Psoas muscle (tissue), 7 donors: ENCODE measurements at regions not wholly inside any gene's neighbourhood (a gene's known extent, or its start where the extent isn't known, plus 50 kb on each side); places are given as distances from the start of the nearest gene placed in this dataset.

Experiments
- ATAC-seq, 4 donors: fragments of 200-7000 bp; cut with Tn5 transposase; one replicate each; pipeline ENCODE4 v1.9.1; 2020; ENCODE audit warnings: moderate library complexity in 3 of 4, mild to moderate bottlenecking in 2 of 4
- DNase-seq, 2 donors: peaks; one replicate each; pipeline ENCODE4 v3.0.0-alpha.2; 2020
- H3K27ac ChIP-seq: fragments of 200-600 bp; one replicate; pipeline ENCODE4 v1.8.0; 2022
- H3K27me3 ChIP-seq, 3 donors: fragments of 200-600 bp in 1 of 3; one replicate each; pipeline versions ENCODE4 v1.6.1 to v1.8.0; 2013 to 2022; ENCODE audit warnings: low read length in 2 of 3, mild to moderate bottlenecking in 2 of 3, moderate library complexity in 1 of 3; ENCODE audit not compliant: insufficient read depth in 3 of 3
- H3K36me3 ChIP-seq, 2 donors: fragments of 200-600 bp in 1 of 2; one replicate each; pipeline versions ENCODE4 v1.6.1 to v1.8.0; 2013 to 2022; ENCODE audit warnings: low read depth in 1 of 2, mild to moderate bottlenecking in 1 of 2, moderate library complexity in 1 of 2; ENCODE audit not compliant: insufficient read depth in 1 of 2
- H3K4me1 ChIP-seq: fragments of 200-600 bp; one replicate; pipeline ENCODE4 v1.8.0; 2022
- H3K4me3 ChIP-seq: fragments of 200-600 bp; one replicate; pipeline ENCODE4 v1.8.0; 2022; ENCODE audit warnings: mild to moderate bottlenecking
- H3K9me3 ChIP-seq: fragments of 200-600 bp; one replicate; pipeline ENCODE4 v1.8.0; 2022
- WGBS, 3 donors: extraction: QIAGEN DNeasy Blood & Tissue Kit; methylation state at CpG; one replicate each; pipeline versions ENCODE4 v1.1.6 to v1.1.7; 2013; 5-methylcytosine and 5-hydroxymethylcytosine counted together
- intact Hi-C, 2 donors: fragments of 100-400 bp; cut with DNase I; formaldehyde crosslinking; loops; one replicate each; pipeline versions ENCODE4 v1.11.0 to v1.14.2; 2022
- TF ChIP-seq, protein P1 (sequence below): fragments of 200-600 bp; IDR thresholded peaks from one replicate; pipeline ENCODE4 v1.8.0; 2022; ENCODE audit warnings: antibody characterized with exemption
- donor health status: healthy with polysubstance abuse.
- donor health status: DM: no; HTN: no; CAD: no; lungs with moderate emphysema.
- donor health status: Bipolar disorder and iron deficiency.
- donor health status: healthy.
- donor health status: DM: yes; HTN: yes; CAD: no.
- donor health status: DM: no; HTN: no; CAD: no.
- donor health status: DM: yes; HTN: yes; CAD: no.

DNA sequence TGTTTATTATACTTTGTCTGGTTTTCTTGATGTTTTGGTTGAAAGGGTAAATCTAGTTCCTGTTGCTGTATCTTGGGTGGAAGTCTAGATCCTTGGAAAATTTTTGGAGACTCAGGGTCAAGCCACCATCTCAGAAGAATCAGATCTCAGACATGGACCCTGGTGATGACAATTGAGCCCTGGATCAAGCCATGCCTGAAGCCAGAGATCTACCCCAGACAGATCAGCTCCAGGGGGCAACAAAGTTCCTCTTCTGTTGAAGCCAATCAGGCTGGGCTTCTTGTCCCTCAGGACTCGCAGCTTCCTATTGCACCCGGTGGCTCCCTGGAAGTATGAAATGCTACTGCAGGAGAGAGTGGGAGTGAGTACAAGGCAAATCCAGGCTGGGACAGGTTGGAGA is 106.9 kb downstream of the UNCX start:
- Histone ChIP-seq H3K36me3 (no peaks in the 10 kb centered on the region), H3K9me3 (peaks cover 11% of the 10 kb centered on the region), H3K27ac (no peak overlapping the region), H3K27me3 (peaks cover 0 to 54% (median 6%) of the 10 kb centered on the region in 3 donors), H3K4me1 (no peaks in the 10 kb centered on the region), H3K4me3 (no peak overlapping the region)
- DNase-seq (no peak), ATAC-seq (no peak)
- TF ChIP-seq, protein P1, sequence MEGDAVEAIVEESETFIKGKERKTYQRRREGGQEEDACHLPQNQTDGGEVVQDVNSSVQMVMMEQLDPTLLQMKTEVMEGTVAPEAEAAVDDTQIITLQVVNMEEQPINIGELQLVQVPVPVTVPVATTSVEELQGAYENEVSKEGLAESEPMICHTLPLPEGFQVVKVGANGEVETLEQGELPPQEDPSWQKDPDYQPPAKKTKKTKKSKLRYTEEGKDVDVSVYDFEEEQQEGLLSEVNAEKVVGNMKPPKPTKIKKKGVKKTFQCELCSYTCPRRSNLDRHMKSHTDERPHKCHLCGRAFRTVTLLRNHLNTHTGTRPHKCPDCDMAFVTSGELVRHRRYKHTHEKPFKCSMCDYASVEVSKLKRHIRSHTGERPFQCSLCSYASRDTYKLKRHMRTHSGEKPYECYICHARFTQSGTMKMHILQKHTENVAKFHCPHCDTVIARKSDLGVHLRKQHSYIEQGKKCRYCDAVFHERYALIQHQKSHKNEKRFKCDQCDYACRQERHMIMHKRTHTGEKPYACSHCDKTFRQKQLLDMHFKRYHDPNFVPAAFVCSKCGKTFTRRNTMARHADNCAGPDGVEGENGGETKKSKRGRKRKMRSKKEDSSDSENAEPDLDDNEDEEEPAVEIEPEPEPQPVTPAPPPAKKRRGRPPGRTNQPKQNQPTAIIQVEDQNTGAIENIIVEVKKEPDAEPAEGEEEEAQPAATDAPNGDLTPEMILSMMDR = no peak
- intact Hi-C loops = no loop called here
- 75 to 79% (median 78%) methylated on average over 2 of the region's 2 CpGs for WGBS, 3 donors

DNA sequence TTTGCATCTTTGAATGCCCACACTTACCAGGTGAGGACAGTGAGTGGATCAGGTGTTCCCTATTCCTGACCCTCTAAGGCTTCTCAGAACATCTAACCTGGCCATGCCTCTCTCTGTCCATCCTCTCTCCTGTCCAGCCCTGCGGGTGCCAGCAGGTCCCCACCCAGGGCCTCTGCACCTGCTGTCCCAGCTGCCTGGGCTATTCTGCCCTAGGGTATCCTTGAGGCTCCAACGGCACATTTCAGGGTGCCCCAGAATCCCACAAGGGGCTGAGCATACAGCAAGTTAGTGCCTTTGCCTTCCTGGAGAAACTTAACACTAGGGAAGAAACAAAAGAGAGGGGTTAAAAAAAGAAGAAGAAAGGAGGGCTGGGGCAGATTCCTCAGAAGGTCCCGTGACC is 107.4 kb downstream of the UNCX start:
- Histone ChIP-seq H3K27me3 (peaks cover 0 to 54% (median 6%) of the 10 kb centered on the region in 3 donors), H3K9me3 (peaks cover 11% of the 10 kb centered on the region), H3K36me3 (no peaks in the 10 kb centered on the region), H3K27ac (no peak overlapping the region), H3K4me1 (no peaks in the 10 kb centered on the region), H3K4me3 (no peak overlapping the region)
- intact Hi-C loops = no loop called here
- WGBS, 3 donors = 38 to 56% (median 42%) methylated on average over 3 of the region's 3 CpGs
- TF ChIP-seq, protein P1 = no peak
- DNase-seq = no peak
- ATAC-seq = no peak

DNA sequence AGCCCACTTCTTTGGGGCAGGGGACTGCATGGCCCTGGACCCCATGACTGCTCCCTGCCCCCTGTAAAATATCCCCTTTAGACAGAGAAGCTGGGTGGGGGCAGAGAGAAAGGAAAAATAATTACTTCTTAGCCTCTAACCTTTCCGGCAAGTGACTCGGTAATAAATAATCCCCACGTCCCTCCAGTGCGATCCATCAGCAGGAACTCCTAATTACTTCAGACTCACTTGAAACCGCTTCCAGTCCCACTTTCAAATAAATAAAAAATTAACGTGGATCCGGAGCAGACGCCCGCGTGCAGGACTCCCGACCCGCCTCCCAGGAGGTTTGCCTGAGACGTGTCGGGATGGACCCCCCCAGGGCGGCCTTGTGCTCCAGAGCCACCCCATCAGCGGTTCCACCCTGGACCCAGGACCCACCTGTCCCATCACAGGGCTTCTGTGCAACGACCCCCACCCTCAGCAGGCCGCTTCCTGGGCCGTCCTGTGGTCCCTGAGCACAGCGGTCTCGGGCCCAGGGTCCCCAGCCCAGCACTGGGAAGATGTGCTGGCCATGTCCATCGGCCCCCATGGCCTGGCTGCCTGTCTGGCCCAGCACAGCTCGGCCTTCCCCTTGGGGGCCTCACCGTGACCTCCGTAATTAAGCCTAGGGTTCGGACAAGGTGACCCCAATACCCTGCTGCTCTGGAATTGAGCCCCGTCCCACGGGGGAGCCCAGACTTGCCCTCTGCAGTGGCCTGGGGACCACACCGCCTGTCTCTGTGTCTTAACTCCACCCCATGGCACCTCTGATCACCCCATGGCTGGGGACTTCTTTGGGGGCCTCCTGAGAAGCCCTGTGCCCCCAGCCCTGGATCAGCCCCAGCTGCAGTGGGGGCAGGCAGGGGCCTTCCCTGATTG is 108.0 kb downstream of the UNCX start:
- Histone ChIP-seq H3K27ac (no peak overlapping the region), H3K9me3 (peaks cover 11% of the 10 kb centered on the region), H3K4me3 (no peak overlapping the region), H3K4me1 (no peaks in the 10 kb centered on the region), H3K27me3 (peaks cover 0 to 51% (median 7%) of the 10 kb centered on the region in 3 donors), H3K36me3 (no peaks in the 10 kb centered on the region)
- DNase-seq (peak in 1 of 2 donors; percentile 38), ATAC-seq (no peak)
- intact Hi-C loops = no loop called here
- WGBS, 3 donors = 61 to 66% (median 63%) methylated on average over 29 of the region's 29 CpGs
- TF ChIP-seq, protein P1 = no peak

DNA sequence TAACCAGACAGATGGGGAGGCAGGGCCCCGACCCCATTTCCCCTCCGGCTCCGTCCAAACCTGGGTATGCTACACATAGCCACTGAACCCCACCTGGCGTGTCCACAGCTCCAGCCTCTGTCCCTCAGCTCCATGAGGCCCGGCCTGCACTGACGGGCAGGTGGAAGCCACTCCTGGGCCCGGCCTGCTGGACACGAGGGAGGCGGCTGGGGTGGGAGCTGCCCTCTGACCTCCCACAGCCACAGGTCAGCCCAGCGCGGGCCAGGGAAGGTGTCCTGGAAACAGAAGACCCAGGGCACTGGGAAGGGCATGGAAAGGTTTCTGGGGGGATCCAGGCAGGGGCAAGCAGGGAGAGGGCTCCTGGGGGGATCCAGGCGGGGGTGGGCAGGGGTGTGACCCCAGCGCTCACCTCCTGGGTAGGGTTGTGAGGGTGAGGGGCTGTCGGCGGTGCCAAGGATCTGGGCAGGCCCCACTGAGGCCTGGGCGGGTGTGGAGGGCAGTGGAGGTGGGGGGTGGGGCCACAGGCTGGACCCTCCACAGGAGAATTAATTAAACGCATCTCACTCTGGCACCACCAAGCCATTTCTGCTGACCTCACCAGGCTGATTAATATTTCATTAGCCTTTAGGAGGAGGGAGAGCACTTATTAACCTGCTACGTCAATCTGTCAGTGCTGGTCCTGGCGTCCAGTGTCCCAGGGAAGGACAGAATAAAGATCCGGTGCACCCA is 108.9 kb downstream of the UNCX start:
- H3K27me3 ChIP-seq = peaks cover 0 to 53% (median 8%) of the 10 kb centered on the region in 3 donors
- ATAC-seq (no peak), DNase-seq (no peak)
- peaks cover 4% of the 10 kb centered on the region for H3K9me3 ChIP-seq
- H3K36me3 ChIP-seq = no peaks in the 10 kb centered on the region
- intact Hi-C loops = no loop called here
- 71 to 72% (median 71%) methylated on average over 20 of the region's 20 CpGs for WGBS, 3 donors
- H3K4me1 ChIP-seq = no peaks in the 10 kb centered on the region
- no peak overlapping the region for H3K4me3 ChIP-seq
- TF ChIP-seq, protein P1 = no peak
- H3K27ac ChIP-seq = no peak overlapping the region
